ENCODE measurements at regions not wholly inside any gene's neighbourhood (a gene's known extent, or its start where the extent isn't known, plus 50 kb on each side); places are given as distances from the start of the nearest gene placed in this dataset.

DNA sequence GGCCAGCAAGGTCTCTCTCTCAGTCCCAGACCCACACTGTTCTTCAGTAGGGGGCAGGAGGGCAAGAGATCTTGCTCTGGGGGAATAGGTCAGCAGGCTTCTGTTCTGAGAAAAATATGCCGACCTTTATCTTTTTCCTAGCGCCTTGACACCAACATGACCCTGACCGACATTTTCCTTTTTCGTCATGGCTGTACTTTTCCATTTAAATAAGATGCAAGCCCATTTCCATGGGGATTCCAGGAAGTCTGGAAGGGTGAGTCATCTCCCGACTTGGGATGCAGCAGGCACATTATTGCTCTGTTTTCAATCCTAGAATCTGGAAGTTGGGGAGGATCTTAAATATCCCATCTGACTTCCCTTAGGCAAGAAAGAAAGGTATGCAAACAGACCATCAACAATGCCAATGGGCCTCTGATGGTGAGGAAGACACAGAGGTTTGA lies 261.5 kb upstream of the LRTM1 start (continued):
- TF ChIP-seq, protein P1, sequence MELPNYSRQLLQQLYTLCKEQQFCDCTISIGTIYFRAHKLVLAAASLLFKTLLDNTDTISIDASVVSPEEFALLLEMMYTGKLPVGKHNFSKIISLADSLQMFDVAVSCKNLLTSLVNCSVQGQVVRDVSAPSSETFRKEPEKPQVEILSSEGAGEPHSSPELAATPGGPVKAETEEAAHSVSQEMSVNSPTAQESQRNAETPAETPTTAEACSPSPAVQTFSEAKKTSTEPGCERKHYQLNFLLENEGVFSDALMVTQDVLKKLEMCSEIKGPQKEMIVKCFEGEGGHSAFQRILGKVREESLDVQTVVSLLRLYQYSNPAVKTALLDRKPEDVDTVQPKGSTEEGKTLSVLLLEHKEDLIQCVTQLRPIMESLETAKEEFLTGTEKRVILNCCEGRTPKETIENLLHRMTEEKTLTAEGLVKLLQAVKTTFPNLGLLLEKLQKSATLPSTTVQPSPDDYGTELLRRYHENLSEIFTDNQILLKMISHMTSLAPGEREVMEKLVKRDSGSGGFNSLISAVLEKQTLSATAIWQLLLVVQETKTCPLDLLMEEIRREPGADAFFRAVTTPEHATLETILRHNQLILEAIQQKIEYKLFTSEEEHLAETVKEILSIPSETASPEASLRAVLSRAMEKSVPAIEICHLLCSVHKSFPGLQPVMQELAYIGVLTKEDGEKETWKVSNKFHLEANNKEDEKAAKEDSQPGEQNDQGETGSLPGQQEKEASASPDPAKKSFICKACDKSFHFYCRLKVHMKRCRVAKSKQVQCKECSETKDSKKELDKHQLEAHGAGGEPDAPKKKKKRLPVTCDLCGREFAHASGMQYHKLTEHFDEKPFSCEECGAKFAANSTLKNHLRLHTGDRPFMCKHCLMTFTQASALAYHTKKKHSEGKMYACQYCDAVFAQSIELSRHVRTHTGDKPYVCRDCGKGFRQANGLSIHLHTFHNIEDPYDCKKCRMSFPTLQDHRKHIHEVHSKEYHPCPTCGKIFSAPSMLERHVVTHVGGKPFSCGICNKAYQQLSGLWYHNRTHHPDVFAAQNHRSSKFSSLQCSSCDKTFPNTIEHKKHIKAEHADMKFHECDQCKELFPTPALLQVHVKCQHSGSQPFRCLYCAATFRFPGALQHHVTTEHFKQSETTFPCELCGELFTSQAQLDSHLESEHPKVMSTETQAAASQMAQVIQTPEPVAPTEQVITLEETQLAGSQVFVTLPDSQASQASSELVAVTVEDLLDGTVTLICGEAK (IDR thresholded peaks at IDR 0.05), result no peak
- TF ChIP-seq, protein P1 (CRISPR knock-in tag; IDR thresholded peaks at IDR 0.05), result no peak
- TF ChIP-seq LCOR (CRISPR knock-in tag; IDR thresholded peaks at IDR 0.05) (no peak), NFXL1 (CRISPR knock-in tag; IDR thresholded peaks at IDR 0.05) (no peak), MYBL2 (IDR thresholded peaks at IDR 0.05; ENCODE audit: low read depth) (no peak), MYBL2 (CRISPR knock-in tag; IDR thresholded peaks at IDR 0.05; ENCODE audit: borderline replicate concordance) (no peak), ZBTB8A (IDR thresholded peaks at IDR 0.05; ENCODE audit: partially characterized antibody) (no peak), RBM34 (IDR thresholded peaks at IDR 0.05; ENCODE audit: borderline replicate concordance, insufficient read depth, low read length) (no peak), ZNF274 (IDR thresholded peaks at IDR 0.05; ENCODE audit: borderline replicate concordance, low read depth, low read length) (no peak), SRF (CRISPR knock-in tag; IDR thresholded peaks at IDR 0.05) (no peak)
- TF ChIP-seq, protein P2, sequence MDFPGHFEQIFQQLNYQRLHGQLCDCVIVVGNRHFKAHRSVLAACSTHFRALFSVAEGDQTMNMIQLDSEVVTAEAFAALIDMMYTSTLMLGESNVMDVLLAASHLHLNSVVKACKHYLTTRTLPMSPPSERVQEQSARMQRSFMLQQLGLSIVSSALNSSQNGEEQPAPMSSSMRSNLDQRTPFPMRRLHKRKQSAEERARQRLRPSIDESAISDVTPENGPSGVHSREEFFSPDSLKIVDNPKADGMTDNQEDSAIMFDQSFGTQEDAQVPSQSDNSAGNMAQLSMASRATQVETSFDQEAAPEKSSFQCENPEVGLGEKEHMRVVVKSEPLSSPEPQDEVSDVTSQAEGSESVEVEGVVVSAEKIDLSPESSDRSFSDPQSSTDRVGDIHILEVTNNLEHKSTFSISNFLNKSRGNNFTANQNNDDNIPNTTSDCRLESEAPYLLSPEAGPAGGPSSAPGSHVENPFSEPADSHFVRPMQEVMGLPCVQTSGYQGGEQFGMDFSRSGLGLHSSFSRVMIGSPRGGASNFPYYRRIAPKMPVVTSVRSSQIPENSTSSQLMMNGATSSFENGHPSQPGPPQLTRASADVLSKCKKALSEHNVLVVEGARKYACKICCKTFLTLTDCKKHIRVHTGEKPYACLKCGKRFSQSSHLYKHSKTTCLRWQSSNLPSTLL (IDR thresholded peaks at IDR 0.05), result no peak
- TF ChIP-seq, protein P3, sequence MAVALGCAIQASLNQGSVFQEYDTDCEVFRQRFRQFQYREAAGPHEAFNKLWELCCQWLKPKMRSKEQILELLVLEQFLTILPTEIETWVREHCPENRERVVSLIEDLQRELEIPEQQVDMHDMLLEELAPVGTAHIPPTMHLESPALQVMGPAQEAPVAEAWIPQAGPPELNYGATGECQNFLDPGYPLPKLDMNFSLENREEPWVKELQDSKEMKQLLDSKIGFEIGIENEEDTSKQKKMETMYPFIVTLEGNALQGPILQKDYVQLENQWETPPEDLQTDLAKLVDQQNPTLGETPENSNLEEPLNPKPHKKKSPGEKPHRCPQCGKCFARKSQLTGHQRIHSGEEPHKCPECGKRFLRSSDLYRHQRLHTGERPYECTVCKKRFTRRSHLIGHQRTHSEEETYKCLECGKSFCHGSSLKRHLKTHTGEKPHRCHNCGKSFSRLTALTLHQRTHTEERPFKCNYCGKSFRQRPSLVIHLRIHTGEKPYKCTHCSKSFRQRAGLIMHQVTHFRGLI (CRISPR knock-in tag; IDR thresholded peaks at IDR 0.05), result no peak
- TF ChIP-seq, protein P4, sequence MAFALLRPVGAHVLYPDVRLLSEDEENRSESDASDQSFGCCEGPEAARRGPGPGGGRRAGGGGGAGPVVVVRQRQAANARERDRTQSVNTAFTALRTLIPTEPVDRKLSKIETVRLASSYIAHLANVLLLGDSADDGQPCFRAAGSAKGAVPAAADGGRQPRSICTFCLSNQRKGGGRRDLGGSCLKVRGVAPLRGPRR (CRISPR knock-in tag; IDR thresholded peaks at IDR 0.05), result no peak
